Renal cortical epithelial cell (primary cell): ENCODE measurements at regions not wholly inside any gene's neighbourhood (a gene's known extent, or its start where the extent isn't known, plus 50 kb on each side); places are given as distances from the start of the nearest gene placed in this dataset.
A peak's percentile ranks its signal among the peaks of the same experiment; 100 is the strongest.
"Not testable (repeated sequence)": the region's sequence is repeated elsewhere in the genome, so short reads cannot be mapped to it uniquely, and the experiment has no call there.

ENCODE experiments used
- DNase-seq: peaks from one replicate; pipeline ENCODE4 v3.0.0-alpha.2; 2011; ENCODE audit warnings: low read depth

- DNase-seq = no peak
These were observed 113.7 kb upstream of the SGCG start for GRCh38 chr13:23067129-23067528.

GRCh38 chr13:23069566-23069965, 111.2 kb upstream of the SGCG start:
- DNase-seq = peak; percentile 43

- DNase-seq = no peak
These were observed 106.5 kb upstream of the SGCG start for GRCh38 chr13:23074075-23074828.

GRCh38 chr13:23081220-23081619, 99.6 kb upstream of the SGCG start:
- no peak for DNase-seq

GRCh38 chr13:23081901-23082300, 98.9 kb upstream of the SGCG start:
- no peak for DNase-seq

- DNase-seq = no peak
These were observed 93.7 kb upstream of the SGCG start for GRCh38 chr13:23086968-23087623.

- peak; percentile 29 for DNase-seq
These were observed 92.9 kb upstream of the SGCG start for GRCh38 chr13:23087880-23088279.

GRCh38 chr13:23098161-23098907, 82.4 kb upstream of the SGCG start:
- DNase-seq = no peak

- no peak for DNase-seq
These were observed 75.7 kb upstream of the SGCG start for GRCh38 chr13:23105051-23105450.

GRCh38 chr13:23107665-23108064, 73.1 kb upstream of the SGCG start:
- no peak for DNase-seq

GRCh38 chr13:23119131-23119530, 61.6 kb upstream of the SGCG start:
- DNase-seq = no peak

GRCh38 chr13:23127540-23127939, 53.2 kb upstream of the SGCG start:
- not testable (repeated sequence) for DNase-seq

GRCh38 chr13:23129331-23129730, 51.4 kb upstream of the SGCG start:
- DNase-seq = no peak
